ENCODE measurements at regions not wholly inside any gene's neighbourhood (a gene's known extent, or its start where the extent isn't known, plus 50 kb on each side); places are given as distances from the start of the nearest gene placed in this dataset.

- Histone ChIP-seq H3K27me3 (ENCODE audit: insufficient read depth, low read length) (no peaks in the 10 kb centered on the region), H2BK15ac (ENCODE audit: low read depth, low read length) (no peak overlapping the region), H4K20me1 (ENCODE audit: control insufficient read depth, insufficient read depth, insufficient read length) (no peaks in the 10 kb centered on the region), H3K4ac (ENCODE audit: low read depth, low read length) (no peak overlapping the region), H3K27ac (ENCODE audit: insufficient read length, low read depth, low read length) (no peak overlapping the region), H3K79me2 (ENCODE audit: insufficient read depth, low read length) (no peaks in the 10 kb centered on the region), H2BK5ac (ENCODE audit: insufficient read length, low read length) (no peak overlapping the region), H3K18ac (ENCODE audit: insufficient read length, low read depth, low read length) (no peak overlapping the region), H2AK5ac (ENCODE audit: insufficient read length, low read length) (no peak overlapping the region), H2BK20ac (ENCODE audit: low read depth, low read length, poor library complexity, severe bottlenecking) (no peak overlapping the region), H2BK12ac (ENCODE audit: insufficient read length, low read depth, low read length) (no peak overlapping the region), H3K4me1 (ENCODE audit: insufficient read depth, low read length) (no peaks in the 10 kb centered on the region), H2BK120ac (ENCODE audit: low read depth, low read length, poor library complexity, severe bottlenecking) (no peak overlapping the region), H4K8ac (replicated peaks; ENCODE audit: insufficient read length, low read depth, low read length) (no peak overlapping the region), H2AFZ (ENCODE audit: low read length) (no peak overlapping the region), H3K79me1 (ENCODE audit: insufficient read depth, low read depth, low read length, poor library complexity, severe bottlenecking) (no peaks in the 10 kb centered on the region), H3K23me2 (ENCODE audit: insufficient read length, low read depth, low read length, poor library complexity, severe bottlenecking) (no peaks in the 10 kb centered on the region), H3K14ac (ENCODE audit: insufficient read depth, low read length) (no peak overlapping the region), H3T11ph (ENCODE audit: low read length) (no peak overlapping the region), H3K9me3 (ENCODE audit: control insufficient read depth, low read depth, low read length) (no peaks in the 10 kb centered on the region), H3K4me2 (ENCODE audit: insufficient read depth, insufficient read length, low read length) (no peak overlapping the region), H3K56ac (ENCODE audit: insufficient read length, low read depth, low read length) (no peak overlapping the region), H3K9ac (ENCODE audit: extremely low read depth, insufficient read length, low read length) (no peak overlapping the region), H3K23ac (ENCODE audit: insufficient read length, low read depth, low read length) (no peak overlapping the region), H4K91ac (ENCODE audit: insufficient read length, low read depth, low read length) (no peak overlapping the region), H4K5ac (ENCODE audit: insufficient read length, low read depth, low read length) (no peak overlapping the region)
- Mint-ChIP-seq H3K27ac (no peak overlapping the region), H3K36me3 (ENCODE audit: insufficient read depth in 1 of 3, low read depth in 3 of 3) (no peaks in the 10 kb centered on the region), H3K9me3 (no peaks in the 10 kb centered on the region; a peak in 1 of 5 replicates), H3K4me3 (no peak overlapping the region), H3K27me3 (ENCODE audit: low read depth) (peaks cover 11% of the 10 kb centered on the region), H3K4me1 (no peaks in the 10 kb centered on the region)
- TF ChIP-seq CTCF (conservative IDR thresholded peaks at IDR 0.05): no peak
- DNase-seq: no peak
- no CpG with 5 or more reads among the region's 2 CpGs for WGBS (ENCODE audit: extremely low coverage, insufficient read length, low lambda C conversion rate)
Measured at GRCh38 chr2:30055548-30055947, 91.3 kb upstream of the YPEL5 start.
